Spinal cord (tissue), 9 donors: ENCODE measurements at regions not wholly inside any gene's neighbourhood (a gene's known extent, or its start where the extent isn't known, plus 50 kb on each side); places are given as distances from the start of the nearest gene placed in this dataset.
A peak's percentile ranks its signal among the peaks of the same experiment; 100 is the strongest.

Experiments
- DNase-seq, 6 donors: peaks; one replicate each; pipeline versions ENCODE4 v3.0.0 to v3.0.0-alpha.2; 2013 to 2015; ENCODE audit warnings: low spot score in 6 of 6, low read depth in 4 of 6
- H3K27ac ChIP-seq: one replicate; pipeline ENCODE4 v1.5.1; 2013; ENCODE audit warnings: low read depth, low read length, control low read depth
- H3K27me3 ChIP-seq: one replicate; pipeline ENCODE4 v1.6.1; 2013; ENCODE audit warnings: low read length; ENCODE audit not compliant: control insufficient read depth, insufficient read depth
- H3K36me3 ChIP-seq: one replicate; pipeline ENCODE4 v1.6.1; 2013; ENCODE audit warnings: low read length; ENCODE audit not compliant: control insufficient read depth, insufficient read depth
- H3K4me1 ChIP-seq: one replicate; pipeline ENCODE4 v1.6.1; 2013; ENCODE audit warnings: low read length; ENCODE audit not compliant: control insufficient read depth, insufficient read depth
- H3K4me3 ChIP-seq: one replicate; pipeline ENCODE4 v1.5.1; 2013; ENCODE audit warnings: low read depth, low read length, control low read depth
- H3K9me3 ChIP-seq: one replicate; pipeline ENCODE4 v1.6.1; 2013; ENCODE audit warnings: low read length; ENCODE audit not compliant: control insufficient read depth, insufficient read depth
- WGBS: methylation state at CpG from one replicate; pipeline ENCODE4 v1.1.5; 2013; ENCODE audit warnings: missing lambda C conversion rate; ENCODE audit not compliant: insufficient coverage; 5-methylcytosine and 5-hydroxymethylcytosine counted together
- donor health status: healthy.

DNA sequence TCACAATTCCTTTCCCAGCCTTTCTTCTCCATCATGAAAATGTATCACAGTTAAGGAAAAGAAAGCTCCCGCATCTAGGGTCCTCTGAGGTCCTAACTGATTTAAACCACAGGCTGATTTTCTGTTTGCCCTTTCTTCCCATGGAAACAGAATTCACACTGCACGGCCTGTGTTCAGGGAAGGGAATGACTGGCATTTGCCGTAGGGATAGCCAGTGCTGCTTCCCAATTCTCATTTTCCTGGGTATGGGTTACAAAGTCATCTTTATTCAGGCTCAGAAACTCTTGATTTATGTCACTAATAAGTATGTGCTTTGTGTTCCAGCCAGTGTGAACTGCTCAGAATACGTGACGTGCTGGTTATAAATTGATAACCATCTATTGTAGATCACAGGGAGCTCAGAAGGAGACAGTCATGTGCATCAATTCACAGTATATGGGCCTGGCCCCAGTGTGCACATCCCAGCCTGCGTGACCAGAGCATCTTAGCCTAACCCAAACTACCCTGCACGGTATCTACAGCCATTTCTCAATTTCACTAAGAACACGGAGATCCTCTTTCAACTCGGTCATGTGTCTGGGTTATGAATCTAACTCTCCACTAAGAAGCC lies 163.3 kb downstream of the LRRC30 start:
- Histone ChIP-seq H3K27me3 (no peaks in the 10 kb centered on the region), H3K27ac (no peak overlapping the region), H3K36me3 (no peaks in the 10 kb centered on the region), H3K4me1 (peaks cover 6% of the 10 kb centered on the region), H3K9me3 (no peaks in the 10 kb centered on the region), H3K4me3 (no peak overlapping the region)
- WGBS = 64% methylated on average over 2 of the region's 9 CpGs
- peak in 2 of 6 donors; percentile 21 to 56 for DNase-seq

GRCh38 chr18:7395566-7395965 lies 164.7 kb downstream of the LRRC30 start:
- Histone ChIP-seq H3K4me3 (no peak overlapping the region), H3K36me3 (no peaks in the 10 kb centered on the region), H3K27me3 (no peaks in the 10 kb centered on the region), H3K9me3 (no peaks in the 10 kb centered on the region), H3K27ac (no peak overlapping the region), H3K4me1 (peaks cover 6% of the 10 kb centered on the region)
- DNase-seq = peak in 1 of 6 donors; percentile 60
- no CpG with 5 or more reads among the region's 4 CpGs for WGBS

GRCh38 chr18:7413906-7414305 lies 153.2 kb upstream of the PTPRM start:
- Histone ChIP-seq H3K36me3 (no peaks in the 10 kb centered on the region), H3K27ac (no peak overlapping the region), H3K9me3 (no peaks in the 10 kb centered on the region), H3K4me1 (no peaks in the 10 kb centered on the region), H3K4me3 (no peak overlapping the region), H3K27me3 (no peaks in the 10 kb centered on the region)
- WGBS = 93% methylated on average over 2 of the region's 3 CpGs
- no peak for DNase-seq

DNA sequence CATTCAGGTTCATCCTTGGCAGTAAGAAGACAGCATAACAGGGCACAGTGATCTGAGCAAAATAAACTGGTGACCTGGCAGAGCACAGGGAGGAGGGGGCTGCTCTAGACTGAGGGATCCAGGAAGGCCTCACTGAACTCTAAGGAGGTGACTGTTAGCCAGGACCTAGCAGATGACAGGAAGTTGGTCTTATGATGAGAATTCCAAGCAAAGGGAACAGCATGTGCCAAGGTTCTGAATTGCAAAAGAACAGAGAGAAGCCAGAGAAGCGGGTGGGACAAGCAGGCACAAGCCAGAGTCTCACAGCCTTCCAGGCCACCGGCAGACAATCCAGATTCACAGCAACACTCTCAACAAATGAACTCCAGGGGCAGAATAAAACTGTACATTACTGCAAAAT lies 152.7 kb upstream of the PTPRM start:
- H3K9me3 ChIP-seq = no peaks in the 10 kb centered on the region
- H3K27ac ChIP-seq = no peak overlapping the region
- no peaks in the 10 kb centered on the region for H3K36me3 ChIP-seq
- WGBS = no CpG with 5 or more reads among the region's 2 CpGs
- DNase-seq = no peak
- no peaks in the 10 kb centered on the region for H3K27me3 ChIP-seq
- no peak overlapping the region for H3K4me3 ChIP-seq
- no peaks in the 10 kb centered on the region for H3K4me1 ChIP-seq

DNA sequence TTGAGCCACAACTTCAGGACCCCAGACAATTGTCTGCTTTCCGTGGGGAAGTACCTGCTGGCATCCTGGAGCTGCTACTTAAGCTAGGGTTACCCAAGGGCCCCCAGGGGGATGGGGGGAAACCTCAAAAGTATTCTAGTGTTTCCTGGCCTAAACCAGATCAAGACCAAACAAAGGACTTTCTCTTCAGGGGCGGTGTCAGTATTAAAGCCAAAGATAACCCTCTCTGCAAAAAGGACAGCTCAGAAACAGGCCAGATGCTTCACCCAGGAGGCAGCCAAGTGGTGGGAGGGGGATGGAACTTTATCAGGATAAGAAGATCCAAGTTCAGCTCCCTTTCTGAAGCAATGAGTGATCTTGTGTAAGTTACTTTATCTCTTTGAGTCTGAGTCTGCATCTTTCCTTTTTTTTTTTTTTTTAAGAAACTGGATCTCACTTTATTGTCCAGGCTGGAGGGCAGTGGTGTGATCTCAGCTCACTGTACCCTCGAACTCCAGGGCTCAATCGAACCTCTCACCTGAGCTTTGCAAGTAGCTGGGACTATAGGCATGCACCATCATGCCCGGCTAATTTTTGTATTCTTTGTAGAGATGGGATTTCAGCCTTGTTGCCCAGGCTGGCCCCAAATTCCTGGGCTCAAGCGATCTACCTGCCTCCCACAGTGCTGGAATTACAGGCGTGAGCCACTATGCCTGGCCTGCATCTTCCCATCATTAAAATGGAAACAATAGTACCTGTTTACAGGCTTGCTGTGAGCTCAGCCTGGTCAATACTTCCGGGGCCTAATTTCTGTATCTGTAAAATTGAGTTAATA lies 151.8 kb upstream of the PTPRM start:
- no peaks in the 10 kb centered on the region for H3K9me3 ChIP-seq
- H3K4me1 ChIP-seq = no peaks in the 10 kb centered on the region
- H3K4me3 ChIP-seq = no peak overlapping the region
- no peaks in the 10 kb centered on the region for H3K36me3 ChIP-seq
- no peaks in the 10 kb centered on the region for H3K27me3 ChIP-seq
- no peak overlapping the region for H3K27ac ChIP-seq
- 98% methylated on average over 4 of the region's 8 CpGs for WGBS
- DNase-seq = no peak

DNA sequence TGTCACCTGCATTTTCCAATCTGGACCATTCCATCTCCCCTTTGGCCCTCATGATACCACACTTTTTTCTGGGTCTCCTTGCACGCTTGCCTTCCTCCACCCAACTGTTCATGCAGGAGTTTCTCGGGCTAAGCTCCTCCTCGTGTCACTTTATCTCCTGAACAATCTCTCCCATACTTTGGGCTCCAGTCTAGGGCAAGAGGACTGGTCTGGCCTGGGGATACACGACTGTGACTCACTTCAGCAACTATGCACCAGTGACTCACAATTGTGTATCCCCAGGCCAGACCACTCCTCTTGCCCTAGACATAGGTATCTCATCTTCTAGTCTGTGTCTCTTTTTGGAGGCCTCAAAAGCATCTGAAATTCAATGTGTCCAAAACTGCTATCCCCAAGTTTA lies 149.4 kb upstream of the PTPRM start:
- Histone ChIP-seq H3K27ac (no peak overlapping the region), H3K9me3 (no peaks in the 10 kb centered on the region), H3K27me3 (no peaks in the 10 kb centered on the region), H3K4me3 (no peak overlapping the region), H3K4me1 (no peaks in the 10 kb centered on the region), H3K36me3 (no peaks in the 10 kb centered on the region)
- no peak for DNase-seq
- 93% methylated on average over 4 of the region's 4 CpGs for WGBS

DNA sequence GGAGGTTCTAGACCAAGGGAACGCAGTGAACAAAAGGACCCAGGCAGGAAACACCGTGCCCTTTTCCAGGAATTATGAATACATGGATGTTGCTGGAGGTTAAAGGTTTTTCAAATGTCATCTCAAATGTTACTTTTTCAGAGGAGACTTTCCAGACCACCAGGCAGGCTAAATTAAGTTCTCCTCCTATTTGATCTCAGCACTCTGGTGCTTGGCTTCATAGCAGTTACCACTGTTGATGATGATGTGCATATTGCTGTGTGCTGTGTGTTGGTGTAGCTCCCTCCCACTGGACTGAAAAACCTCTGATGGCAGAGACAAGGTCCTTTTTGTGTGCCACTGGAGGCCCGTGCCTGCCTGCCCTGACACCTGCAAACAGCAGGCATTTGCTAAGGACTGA lies 137.3 kb upstream of the PTPRM start:
- Histone ChIP-seq H3K9me3 (no peaks in the 10 kb centered on the region), H3K4me3 (no peak overlapping the region), H3K27me3 (no peaks in the 10 kb centered on the region), H3K4me1 (no peaks in the 10 kb centered on the region), H3K27ac (no peak overlapping the region), H3K36me3 (no peaks in the 10 kb centered on the region)
- DNase-seq = no peak
- 67% methylated on average over 2 of the region's 3 CpGs for WGBS

DNA sequence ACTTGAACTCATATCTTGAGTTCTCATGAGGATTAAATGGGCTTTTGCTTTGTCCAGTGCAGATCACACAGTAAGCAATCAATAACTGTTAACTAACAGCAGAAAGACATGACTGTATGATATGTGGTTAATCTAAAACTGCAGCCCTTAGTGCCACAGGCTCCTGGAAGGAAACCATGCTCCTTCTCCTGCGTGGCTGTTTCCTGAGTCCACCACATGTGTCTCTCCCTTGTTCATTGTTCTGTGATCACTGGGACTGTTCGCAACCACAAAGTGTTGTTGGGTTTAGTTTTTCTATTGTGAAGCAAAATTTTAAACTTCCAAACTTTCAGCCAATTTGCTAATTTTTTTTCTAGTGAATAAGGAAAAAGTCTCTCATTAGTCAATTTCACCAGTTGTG lies 130.9 kb upstream of the PTPRM start:
- no peak overlapping the region for H3K4me3 ChIP-seq
- H3K27me3 ChIP-seq = no peaks in the 10 kb centered on the region
- no peak overlapping the region for H3K27ac ChIP-seq
- H3K9me3 ChIP-seq = no peaks in the 10 kb centered on the region
- WGBS = no CpG with 5 or more reads among the region's 2 CpGs
- no peaks in the 10 kb centered on the region for H3K36me3 ChIP-seq
- H3K4me1 ChIP-seq = no peaks in the 10 kb centered on the region
- no peak for DNase-seq

DNA sequence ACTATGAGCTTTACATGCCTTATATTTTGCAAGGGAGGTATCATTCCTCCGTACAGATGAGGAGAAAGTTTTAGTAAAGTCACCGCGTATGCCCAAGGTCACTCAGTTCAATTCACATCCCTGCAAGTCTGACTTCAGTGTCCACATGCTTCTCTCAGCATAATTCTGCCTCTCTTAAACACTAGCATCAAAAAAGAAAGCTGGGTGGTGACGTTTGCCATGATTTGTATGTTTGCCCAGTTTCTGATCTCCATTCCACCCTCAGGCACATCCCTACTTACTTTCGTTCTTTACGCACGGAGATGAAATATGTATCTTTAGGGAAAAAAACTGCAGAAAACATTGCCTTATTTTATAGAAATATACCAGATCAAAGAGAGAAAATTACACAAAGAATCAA lies 129.2 kb upstream of the PTPRM start:
- H3K27me3 ChIP-seq = no peaks in the 10 kb centered on the region
- no CpG with 5 or more reads among the region's 7 CpGs for WGBS
- H3K27ac ChIP-seq = no peak overlapping the region
- DNase-seq = no peak
- H3K36me3 ChIP-seq = no peaks in the 10 kb centered on the region
- H3K4me3 ChIP-seq = no peak overlapping the region
- no peaks in the 10 kb centered on the region for H3K4me1 ChIP-seq
- H3K9me3 ChIP-seq = no peaks in the 10 kb centered on the region

GRCh38 chr18:7438646-7439045 lies 128.5 kb upstream of the PTPRM start:
- Histone ChIP-seq H3K27me3 (no peaks in the 10 kb centered on the region), H3K9me3 (no peaks in the 10 kb centered on the region), H3K27ac (no peak overlapping the region), H3K4me3 (no peak overlapping the region), H3K4me1 (no peaks in the 10 kb centered on the region), H3K36me3 (no peaks in the 10 kb centered on the region)
- DNase-seq = no peak
- no CpG with 5 or more reads among the region's 2 CpGs for WGBS
